Epidermal melanocyte (primary cell): ENCODE measurements at regions not wholly inside any gene's neighbourhood (a gene's known extent, or its start where the extent isn't known, plus 50 kb on each side); places are given as distances from the start of the nearest gene placed in this dataset.
A peak's percentile ranks its signal among the peaks of the same experiment; 100 is the strongest.

Source experiments
- DNase-seq: peaks from one replicate; pipeline ENCODE4 v3.0.0; 2011; ENCODE audit warnings: low spot score; ENCODE audit not compliant: insufficient read length

- no peak for DNase-seq
These were observed 708.9 kb upstream of the CITED2 start for GRCh38 chr6:140083375-140083774.

DNA sequence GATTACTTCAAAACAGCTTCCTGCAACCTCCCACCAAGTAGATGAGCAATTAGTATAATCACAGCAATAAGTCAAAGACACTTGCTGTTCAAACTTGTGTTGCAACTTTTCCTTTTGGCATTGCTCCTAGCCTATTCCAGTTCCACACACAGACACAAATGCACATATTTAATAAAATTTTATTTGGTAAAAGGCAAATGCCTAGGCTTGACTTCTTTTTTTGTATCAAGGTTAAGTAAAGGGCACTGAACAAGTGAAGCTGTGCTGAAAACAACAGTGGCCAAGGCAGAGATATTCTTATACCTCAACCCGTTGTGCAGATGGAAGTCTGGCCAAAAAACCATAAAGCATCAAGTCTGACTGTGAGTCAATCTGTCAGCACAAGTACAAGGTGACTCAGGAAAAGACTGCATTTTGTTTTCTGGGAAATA is 708.4 kb upstream of the CITED2 start:
- no peak for DNase-seq

DNA sequence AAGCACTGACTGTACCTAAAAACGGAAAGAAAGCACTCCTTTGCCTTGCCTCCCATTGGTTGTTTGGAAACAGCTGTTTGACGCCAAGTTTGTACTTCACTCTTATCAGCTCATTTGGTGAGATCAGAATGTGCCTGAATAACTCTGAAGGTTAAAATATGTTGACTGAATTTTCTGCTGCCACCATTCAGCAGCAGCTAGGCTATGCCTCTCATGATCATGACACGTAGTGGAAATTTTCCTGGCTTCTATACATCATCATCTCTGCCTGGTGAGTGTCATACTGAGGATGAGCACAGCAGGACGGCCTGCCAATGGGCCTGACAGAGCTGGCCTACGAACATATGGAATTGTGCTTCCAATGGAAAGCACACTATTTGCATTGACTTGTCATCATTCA is 704.9 kb upstream of the CITED2 start:
- no peak for DNase-seq

DNA sequence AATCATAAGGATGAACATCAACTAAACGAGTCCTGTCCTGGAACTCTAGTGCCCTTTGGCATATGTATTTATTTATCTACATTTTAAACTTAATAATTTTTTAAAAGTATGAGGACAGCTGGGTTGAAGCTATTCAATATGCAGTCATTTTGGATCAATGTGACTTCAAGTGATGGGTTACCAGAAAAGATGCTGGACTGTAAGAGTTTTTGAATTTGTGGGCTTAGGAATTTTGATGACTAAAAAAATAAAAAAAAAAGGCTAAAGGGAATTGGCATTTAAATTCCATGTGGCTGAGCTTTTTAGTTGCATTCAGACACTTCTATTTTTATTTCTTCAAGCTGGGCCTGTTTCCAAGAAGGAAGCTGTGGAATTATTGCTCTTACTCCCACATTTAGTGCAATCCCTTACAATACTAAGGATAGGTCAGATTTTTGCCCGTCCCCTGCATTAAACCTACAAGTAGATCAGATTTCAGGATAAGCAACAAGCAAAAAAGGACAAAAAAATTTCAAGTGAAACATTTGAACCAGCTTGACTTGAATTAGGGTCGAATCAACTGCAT is 704.2 kb upstream of the CITED2 start:
- DNase-seq, result no peak

DNA sequence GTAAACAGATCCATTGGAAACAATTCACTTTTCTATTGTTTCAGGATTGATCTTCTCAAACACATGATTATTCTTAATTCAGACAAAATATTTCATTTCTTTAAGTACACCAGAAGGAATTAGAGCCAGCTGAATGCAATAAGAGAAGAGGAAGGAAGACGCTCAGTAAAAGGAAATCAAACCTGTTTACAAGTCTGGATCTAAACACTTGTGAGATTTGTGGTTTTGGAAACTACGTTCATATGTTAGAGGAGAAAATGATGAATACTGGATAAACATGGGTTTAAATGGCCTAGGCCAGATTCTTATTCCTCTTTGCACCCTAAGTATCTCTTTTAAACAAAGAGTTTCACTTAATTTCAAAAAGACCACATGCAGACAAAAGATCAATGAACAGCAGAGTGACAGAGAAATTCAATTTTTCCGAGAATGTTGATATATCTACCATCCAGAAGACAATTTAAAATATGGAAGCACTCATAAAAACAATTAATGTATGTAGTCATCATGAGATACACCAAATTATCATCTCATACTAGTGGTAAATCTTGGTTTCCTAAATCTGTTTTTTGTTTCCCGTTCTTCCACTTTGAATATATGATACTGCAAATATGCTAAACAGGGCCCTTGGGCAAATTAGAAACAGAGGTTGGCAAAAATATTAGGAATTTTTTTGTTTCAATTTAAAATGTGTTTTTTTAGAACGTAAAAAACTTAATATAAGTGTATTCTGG is 703.5 kb upstream of the CITED2 start:
- no peak for DNase-seq

- no peak for DNase-seq
These were observed 701.7 kb upstream of the CITED2 start for GRCh38 chr6:140076105-140076504.

- DNase-seq, result no peak
These were observed 699.0 kb upstream of the CITED2 start for GRCh38 chr6:140073456-140073855.

DNA sequence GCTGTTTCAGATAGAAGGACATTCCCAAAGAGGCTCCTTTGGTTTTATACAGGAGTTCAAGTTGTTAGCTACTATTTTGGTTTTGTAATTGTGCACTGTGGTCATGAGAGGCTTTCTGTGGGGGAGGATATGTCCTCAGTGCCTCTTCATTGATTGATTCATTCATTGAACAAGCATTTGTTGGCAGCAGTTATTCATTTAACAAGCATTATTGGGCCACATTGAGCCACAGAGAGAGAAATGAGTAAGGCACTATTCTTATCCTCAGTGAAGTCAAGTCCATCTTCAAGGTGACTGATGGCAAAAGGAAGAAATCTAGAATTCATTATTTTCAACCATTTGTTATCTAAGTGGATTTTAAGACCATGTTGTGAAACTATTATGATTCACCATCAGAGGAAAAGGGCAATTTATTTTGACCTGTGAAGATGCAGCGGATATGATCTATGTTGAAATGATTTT is 697.2 kb upstream of the CITED2 start:
- DNase-seq, result no peak

DNA sequence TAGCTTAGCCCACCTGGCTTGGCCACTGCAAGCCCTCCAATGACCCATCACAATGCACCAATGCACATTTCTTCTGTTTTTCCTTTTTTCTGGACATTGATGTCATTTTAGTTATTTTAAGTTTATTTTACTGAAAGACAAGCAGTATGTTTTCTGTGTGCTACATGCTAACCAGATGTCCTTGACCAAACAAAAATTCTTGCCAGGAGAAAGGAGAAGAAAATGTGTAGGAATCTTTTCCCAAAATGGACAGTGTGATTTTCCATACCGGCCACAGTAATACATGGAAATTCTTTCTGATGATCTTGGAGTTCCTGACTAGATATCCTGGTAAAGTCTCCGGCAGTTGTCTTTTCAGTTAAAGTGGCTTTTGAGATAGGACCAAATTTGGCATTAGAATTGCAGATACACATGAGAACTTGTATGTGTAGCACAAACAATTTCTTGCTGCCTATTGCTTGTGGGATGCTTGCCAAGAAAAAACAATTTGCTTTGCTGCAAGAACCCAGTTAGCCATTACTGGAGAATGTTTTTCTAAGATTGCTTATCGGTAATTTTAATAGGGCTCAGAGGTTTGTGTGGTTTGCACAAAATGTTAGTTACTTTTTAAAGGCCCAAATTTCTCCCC is 696.5 kb upstream of the CITED2 start:
- DNase-seq, result no peak

- DNase-seq, result no peak
These were observed 695.1 kb upstream of the CITED2 start for GRCh38 chr6:140069576-140069975.

DNA sequence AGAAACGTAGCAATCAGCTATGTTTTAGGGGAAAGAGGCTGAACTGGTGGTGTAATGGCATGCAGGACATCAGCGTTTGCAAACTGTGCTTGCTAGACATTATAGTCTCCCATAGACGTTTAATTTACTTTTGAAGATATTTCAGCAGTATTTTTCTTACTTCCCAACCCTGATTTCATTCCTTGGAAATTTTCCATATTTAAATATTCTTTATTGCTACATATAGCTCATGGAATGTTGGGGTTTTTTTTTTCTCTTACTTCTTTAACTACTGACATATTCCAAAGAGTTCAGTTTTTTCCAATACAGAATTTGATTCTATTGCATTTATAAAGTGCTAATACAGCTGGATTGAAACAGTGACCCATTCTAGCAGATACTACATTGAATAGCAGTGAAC is 694.4 kb upstream of the CITED2 start:
- no peak for DNase-seq

DNA sequence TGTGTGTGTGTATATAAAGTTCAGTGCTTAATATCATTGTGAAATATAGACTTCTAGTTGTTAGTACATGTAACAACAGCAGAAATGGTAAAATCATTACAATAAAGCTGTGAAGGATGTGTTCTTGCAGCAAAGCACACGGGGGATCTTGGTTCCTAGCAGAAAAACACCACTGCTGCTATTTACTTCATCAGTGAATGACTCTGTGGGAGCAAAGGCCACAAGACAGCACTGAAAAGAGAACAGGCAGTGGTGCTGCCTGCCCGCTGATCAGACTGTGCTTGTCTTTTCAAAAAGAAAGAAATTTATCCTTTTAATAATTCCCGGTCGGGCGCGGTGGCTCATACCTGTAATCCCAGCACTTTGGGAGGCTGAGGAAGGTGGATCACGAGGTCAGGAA is 689.9 kb upstream of the CITED2 start:
- no peak for DNase-seq

- DNase-seq, result no peak
These were observed 688.6 kb upstream of the CITED2 start for GRCh38 chr6:140063021-140063399.

GRCh38 chr6:140062043-140063020 is 687.9 kb upstream of the CITED2 start:
- DNase-seq, result peak; percentile 58

DNA sequence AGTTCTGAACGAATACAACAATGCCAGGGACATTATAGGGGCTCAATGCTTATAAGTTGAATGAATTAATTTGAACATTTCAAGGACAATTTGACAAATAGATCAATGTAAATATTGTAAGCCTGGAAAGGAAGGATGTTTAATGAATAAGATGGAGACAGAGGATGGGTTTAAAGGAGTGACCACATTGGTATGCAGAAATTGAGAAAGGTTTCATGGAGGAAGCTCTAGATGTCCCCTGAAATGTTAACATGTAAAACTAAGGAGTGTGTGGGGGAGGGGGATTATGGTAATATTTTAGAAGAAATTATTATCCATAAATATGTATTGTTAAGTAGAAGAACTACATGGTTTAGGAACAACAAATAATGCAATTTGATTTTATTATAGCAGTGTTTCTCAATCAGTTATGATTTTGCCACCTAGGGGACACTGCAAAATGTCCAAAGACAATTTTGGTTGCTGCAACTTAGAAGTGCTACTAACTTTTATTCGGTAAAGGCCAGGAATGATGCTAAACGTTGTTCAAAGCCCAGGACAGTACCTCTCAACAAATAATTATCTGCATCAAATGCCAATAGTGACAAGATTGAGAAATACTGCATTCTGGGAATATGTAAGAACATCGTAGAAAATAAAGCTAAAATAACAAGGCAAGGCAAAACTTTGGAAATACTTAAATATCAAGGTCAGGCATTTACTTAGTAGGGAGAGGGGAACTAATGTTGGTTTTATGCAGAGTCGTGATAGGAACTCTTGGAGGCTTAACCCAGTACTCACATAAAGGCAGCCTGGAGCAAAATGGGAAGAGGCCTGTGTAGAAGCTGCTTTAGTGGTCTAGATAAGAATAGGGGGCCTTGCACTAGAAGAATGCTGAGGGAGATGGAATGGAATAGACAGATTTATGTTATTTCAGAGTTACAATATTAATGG is 686.9 kb upstream of the CITED2 start:
- no peak for DNase-seq

DNA sequence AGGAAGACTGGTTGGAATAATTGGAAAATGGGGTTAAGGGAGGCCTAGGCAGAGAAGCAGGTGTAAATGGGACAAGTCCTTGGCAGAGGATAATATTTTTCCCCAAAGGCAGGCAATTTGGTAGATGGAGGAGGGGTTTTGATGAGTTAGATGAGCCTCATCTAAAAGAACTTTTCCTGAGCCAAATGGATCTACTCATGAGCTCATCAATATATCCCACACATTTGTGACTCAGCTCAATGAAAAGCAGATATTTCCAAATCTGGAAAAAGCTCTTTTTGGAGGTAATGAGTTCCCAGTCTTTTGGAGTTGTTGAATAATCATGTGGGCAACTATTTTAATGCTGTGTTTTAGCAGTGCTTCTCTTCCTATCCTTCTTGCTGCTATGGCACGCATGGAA is 685.5 kb upstream of the CITED2 start:
- no peak for DNase-seq

GRCh38 chr6:140058863-140059262 is 684.4 kb upstream of the CITED2 start:
- DNase-seq, result no peak

- DNase-seq, result no peak
These were observed 678.6 kb upstream of the CITED2 start for GRCh38 chr6:140052736-140053729.
